Naive B cell (primary cell): ENCODE measurements at regions not wholly inside any gene's neighbourhood (a gene's known extent, or its start where the extent isn't known, plus 50 kb on each side); places are given as distances from the start of the nearest gene placed in this dataset.
"Not testable (repeated sequence)": the region's sequence is repeated elsewhere in the genome, so short reads cannot be mapped to it uniquely, and the experiment has no call there.

Experiments
- ATAC-seq, 2 donors: fragments of 150-1000 bp; cut with Tn5 transposase; 2 replicates each; pipeline ENCODE4 v1.10.0; 2021; ENCODE audit warnings: low read depth in 2 of 2, mild to moderate bottlenecking in 2 of 2, moderate library complexity in 2 of 2
- DNase-seq: peaks from one replicate; pipeline ENCODE4 v3.0.0; 2022
- H3K27ac Mint-ChIP-seq, 6 donors: one replicate each; pipeline ENCODE4 v1.8.0; 2020 to 2022; ENCODE audit warnings: mild to moderate bottlenecking in 6 of 6, mixed read lengths in 6 of 6, moderate library complexity in 5 of 6, inconsistent platforms in 2 of 6
- H3K27me3 Mint-ChIP-seq, 3 donors: one replicate each; pipeline ENCODE4 v1.8.0; 2021 to 2022; ENCODE audit warnings: mixed read lengths in 3 of 3, mild to moderate bottlenecking in 1 of 3
- H3K36me3 Mint-ChIP-seq, 2 donors: one replicate each; pipeline ENCODE4 v1.8.0; 2020 to 2022; ENCODE audit warnings: mixed read lengths in 2 of 2, inconsistent platforms in 1 of 2, mild to moderate bottlenecking in 1 of 2
- H3K4me1 Mint-ChIP-seq, 3 donors: one replicate each; pipeline ENCODE4 v1.8.0; 2020 to 2022; ENCODE audit warnings: mixed read lengths in 3 of 3, inconsistent platforms in 1 of 3, mild to moderate bottlenecking in 1 of 3, moderate library complexity in 1 of 3
- H3K4me3 Mint-ChIP-seq, 8 donors: one replicate each; pipeline ENCODE4 v1.8.0; 2020 to 2022; ENCODE audit warnings: mild to moderate bottlenecking in 8 of 8, mixed read lengths in 8 of 8, moderate library complexity in 8 of 8, inconsistent platforms in 2 of 8
- H3K9me3 Mint-ChIP-seq, 7 donors: one replicate each; pipeline ENCODE4 v1.8.0; 2020 to 2022; ENCODE audit warnings: mixed read lengths in 7 of 7, mild to moderate bottlenecking in 5 of 7, inconsistent platforms in 2 of 7, moderate library complexity in 1 of 7

DNA sequence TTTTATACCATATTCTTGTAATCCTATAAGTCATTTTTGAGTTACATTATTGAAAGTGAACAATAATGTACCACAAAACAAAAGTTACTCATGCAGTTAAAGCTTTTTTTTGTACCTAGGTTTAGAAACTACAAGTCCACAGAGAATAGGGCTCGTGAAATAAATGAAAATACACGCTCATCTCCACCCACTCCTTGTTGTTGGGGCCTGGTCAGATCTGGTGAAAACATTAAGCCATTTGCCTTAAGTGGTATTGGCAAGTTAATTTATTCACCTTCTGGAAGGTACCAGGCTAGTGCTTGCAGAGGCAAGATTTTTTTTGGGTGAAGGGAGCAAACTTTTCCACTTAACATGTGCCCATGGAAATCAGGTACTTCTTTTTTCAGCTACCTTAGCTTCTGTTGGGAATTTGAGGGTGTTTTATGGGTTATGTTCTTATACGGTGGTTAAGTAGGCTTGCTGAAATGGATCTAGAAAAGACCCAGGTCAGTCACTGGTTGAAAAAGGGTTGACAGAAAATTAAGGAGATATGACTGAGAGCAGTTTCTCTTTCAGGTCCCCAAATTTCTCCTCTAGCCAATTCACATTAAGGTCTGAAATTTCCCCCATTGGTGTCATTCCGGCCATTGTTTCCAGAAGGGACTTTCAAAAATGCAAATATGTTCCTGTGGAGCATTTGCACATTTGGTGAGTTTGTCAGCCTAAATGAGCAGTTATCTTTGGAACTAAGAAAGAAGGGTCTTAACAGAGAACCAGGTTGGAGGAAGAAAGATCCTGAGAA lies 143.3 kb downstream of the KCNRG start:
- Mint-ChIP-seq H3K27me3 (no peaks in the 10 kb centered on the region), H3K27ac (peak overlapping the region in 3 of 6 donors; percentile 23 to 34 (median 33)), H3K4me1 (peaks cover 12 to 13% (median 12%) of the 10 kb centered on the region in 3 donors), H3K4me3 (peak overlapping the region in 3 of 8 donors; percentile 5 to 43 (median 8)), H3K9me3 (peaks cover 0 to 4% (median 0%) of the 10 kb centered on the region in 7 donors), H3K36me3 (no peaks in the 10 kb centered on the region)
- DNase-seq (no peak), ATAC-seq (peak; percentile 48 to 65)

GRCh38 chr13:50159607-50160006 lies 144.4 kb downstream of the KCNRG start:
- Mint-ChIP-seq H3K27me3 (no peaks in the 10 kb centered on the region), H3K27ac (peak overlapping the region in 1 of 6 donors; percentile 23), H3K4me3 (peak overlapping the region in 1 of 8 donors; percentile 36), H3K4me1 (peaks cover 8 to 13% (median 10%) of the 10 kb centered on the region in 3 donors), H3K36me3 (no peaks in the 10 kb centered on the region), H3K9me3 (peaks cover 0 to 4% (median 0%) of the 10 kb centered on the region in 7 donors)
- no peak for ATAC-seq
- DNase-seq: no peak

DNA sequence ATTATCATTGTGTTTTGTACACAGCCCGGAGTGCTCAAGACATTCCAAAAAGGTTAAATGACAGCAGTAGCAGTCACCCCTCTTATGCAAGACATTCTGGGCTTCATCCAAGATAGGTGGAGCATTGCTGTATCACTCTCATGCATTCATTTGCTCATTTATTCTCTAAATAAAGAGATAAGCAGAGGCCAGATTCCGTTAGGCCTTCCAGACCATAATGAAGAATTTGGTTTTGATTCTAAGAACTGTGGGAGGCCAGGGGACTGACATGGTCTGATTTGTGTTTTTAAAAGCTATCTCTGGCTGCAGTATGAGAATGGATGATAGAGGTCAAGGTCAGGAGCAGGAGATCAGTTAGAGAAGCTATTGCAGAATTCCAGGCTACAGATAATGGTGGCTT lies 145.8 kb downstream of the KCNRG start:
- no peak overlapping the region for H3K27ac Mint-ChIP-seq
- peaks cover 0 to 4% (median 0%) of the 10 kb centered on the region in 7 donors for H3K9me3 Mint-ChIP-seq
- H3K4me1 Mint-ChIP-seq: peaks cover 8 to 13% (median 10%) of the 10 kb centered on the region in 3 donors
- H3K27me3 Mint-ChIP-seq: no peaks in the 10 kb centered on the region
- DNase-seq (no peak), ATAC-seq (no peak)
- no peak overlapping the region for H3K4me3 Mint-ChIP-seq
- no peaks in the 10 kb centered on the region for H3K36me3 Mint-ChIP-seq

DNA sequence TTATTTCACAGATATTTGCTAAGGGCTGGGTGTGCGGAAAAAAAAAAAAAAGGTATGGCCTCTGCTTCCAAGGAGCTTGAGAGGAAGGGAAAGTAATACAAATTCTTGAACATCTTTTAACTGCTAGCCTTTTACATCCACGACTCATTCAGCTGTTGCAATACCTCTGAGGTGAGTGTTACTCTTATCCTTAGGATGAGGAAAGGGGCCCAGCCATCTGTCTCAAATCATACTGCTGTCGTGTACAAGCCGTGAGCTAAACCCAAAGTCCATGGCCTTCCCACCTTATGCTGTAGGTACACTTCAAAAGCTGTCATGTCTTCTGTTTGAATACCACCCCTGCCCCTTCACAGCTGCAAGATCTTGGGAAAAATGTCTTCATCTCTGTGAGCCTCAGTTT lies 146.8 kb downstream of the KCNRG start:
- Mint-ChIP-seq H3K36me3 (no peaks in the 10 kb centered on the region), H3K4me3 (no peak overlapping the region), H3K4me1 (peaks cover 8 to 13% (median 10%) of the 10 kb centered on the region in 3 donors), H3K27ac (no peak overlapping the region), H3K27me3 (no peaks in the 10 kb centered on the region), H3K9me3 (peaks cover 0 to 4% (median 0%) of the 10 kb centered on the region in 7 donors)
- DNase-seq (no peak), ATAC-seq (no peak)

GRCh38 chr13:50162567-50162966 lies 147.3 kb downstream of the KCNRG start:
- Mint-ChIP-seq H3K27me3 (no peaks in the 10 kb centered on the region), H3K4me1 (peaks cover 8 to 13% (median 10%) of the 10 kb centered on the region in 3 donors), H3K9me3 (peaks cover 0 to 4% (median 0%) of the 10 kb centered on the region in 7 donors), H3K36me3 (no peaks in the 10 kb centered on the region), H3K27ac (no peak overlapping the region), H3K4me3 (no peak overlapping the region)
- DNase-seq (no peak), ATAC-seq (no peak)

DNA sequence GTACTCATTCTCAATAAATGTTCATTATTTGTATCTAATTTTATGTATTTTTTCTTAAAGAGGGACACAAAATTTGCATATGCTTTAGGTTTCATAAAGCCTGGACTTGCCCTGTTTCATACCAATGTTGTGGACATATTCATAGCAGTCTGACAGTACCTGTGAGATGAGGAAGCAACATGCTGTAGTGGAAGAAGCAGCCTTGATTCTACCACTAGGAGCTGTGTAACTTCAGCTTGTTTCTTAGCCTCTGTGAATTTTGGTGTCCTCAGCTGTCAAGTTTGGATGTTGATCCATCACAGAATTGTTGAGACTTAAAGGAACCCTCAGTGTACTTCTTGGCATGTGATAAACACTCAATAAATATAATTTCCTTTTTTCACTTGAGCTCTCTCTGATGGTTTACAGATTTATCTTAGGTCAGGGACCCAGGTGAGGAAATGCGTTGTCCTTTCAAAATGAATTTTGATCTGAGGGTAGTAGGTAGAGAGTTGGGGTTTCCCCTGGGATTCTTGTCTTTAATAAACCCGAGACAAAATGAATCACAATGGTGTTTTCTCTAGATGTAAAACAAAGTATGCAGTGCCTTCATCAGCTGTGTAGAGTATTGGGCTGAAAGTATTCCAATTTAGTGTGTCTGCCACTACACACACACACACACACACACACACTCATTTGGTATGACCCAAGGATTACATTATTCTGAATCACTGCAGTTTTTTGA lies 152.1 kb downstream of the KCNRG start:
- Mint-ChIP-seq H3K9me3 (no peaks in the 10 kb centered on the region), H3K4me1 (no peaks in the 10 kb centered on the region), H3K27me3 (no peaks in the 10 kb centered on the region), H3K4me3 (no peak overlapping the region), H3K36me3 (no peaks in the 10 kb centered on the region), H3K27ac (no peak overlapping the region)
- ATAC-seq: peak in 1 of 2 donors; percentile 21
- no peak for DNase-seq

DNA sequence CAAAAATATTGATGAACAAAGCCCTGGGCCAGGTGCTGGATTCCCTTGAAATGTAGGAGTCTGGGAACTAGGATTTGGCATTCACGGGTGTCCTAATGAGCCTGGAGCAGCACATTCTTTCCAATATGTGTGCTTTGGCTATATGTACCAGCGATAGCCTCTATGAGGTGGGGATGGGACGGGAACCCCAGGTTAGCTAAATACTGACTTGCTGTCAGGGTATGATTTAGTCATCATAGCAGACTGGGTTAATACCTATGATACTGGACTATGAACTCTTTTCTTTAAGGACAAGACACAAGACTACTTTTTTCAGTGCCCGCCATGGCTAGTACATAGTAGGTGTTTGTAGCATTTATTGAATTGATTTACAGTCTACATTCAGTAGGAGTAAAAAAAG lies 152.7 kb downstream of the KCNRG start:
- Mint-ChIP-seq H3K4me1 (no peaks in the 10 kb centered on the region), H3K9me3 (no peaks in the 10 kb centered on the region), H3K27me3 (no peaks in the 10 kb centered on the region), H3K27ac (no peak overlapping the region), H3K36me3 (no peaks in the 10 kb centered on the region), H3K4me3 (peak overlapping the region in 1 of 8 donors; percentile 33)
- no peak for ATAC-seq
- DNase-seq: no peak

GRCh38 chr13:50168786-50169185 lies 153.5 kb downstream of the KCNRG start:
- Mint-ChIP-seq H3K4me1 (no peaks in the 10 kb centered on the region), H3K4me3 (no peak overlapping the region), H3K9me3 (no peaks in the 10 kb centered on the region), H3K27me3 (no peaks in the 10 kb centered on the region), H3K27ac (no peak overlapping the region), H3K36me3 (no peaks in the 10 kb centered on the region)
- DNase-seq (no peak), ATAC-seq (no peak)

DNA sequence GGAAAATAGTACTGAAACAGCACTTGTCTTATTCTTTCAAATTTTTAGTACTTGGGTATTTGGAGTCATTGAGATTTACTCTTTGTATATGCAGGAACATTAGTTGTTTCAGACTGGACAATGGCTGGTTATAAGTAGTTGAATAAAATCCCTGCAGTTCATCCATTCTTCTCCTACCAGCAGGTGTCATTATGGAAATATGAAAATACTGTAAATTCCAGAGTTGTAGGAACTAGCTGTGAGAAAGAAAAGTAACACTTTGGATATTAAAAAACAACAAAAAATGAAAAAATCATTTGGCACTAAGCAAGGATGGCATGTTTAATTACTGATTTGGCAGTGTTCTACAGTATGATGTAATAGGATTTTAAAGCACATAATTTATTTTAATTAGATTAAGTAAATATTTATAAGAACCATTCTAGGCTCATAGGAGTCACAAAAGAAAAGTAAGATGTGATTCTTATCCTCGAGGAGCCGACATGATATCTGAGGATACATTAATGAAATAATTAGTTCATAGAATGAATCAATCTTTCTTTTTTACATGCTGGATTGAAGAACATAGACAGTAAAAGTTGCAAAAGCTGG lies 155.3 kb downstream of the KCNRG start:
- peaks cover 0 to 3% (median 0%) of the 10 kb centered on the region in 7 donors for H3K9me3 Mint-ChIP-seq
- H3K4me1 Mint-ChIP-seq: no peaks in the 10 kb centered on the region
- ATAC-seq (no peak), DNase-seq (no peak)
- no peaks in the 10 kb centered on the region for H3K27me3 Mint-ChIP-seq
- H3K36me3 Mint-ChIP-seq: no peaks in the 10 kb centered on the region
- no peak overlapping the region for H3K4me3 Mint-ChIP-seq
- H3K27ac Mint-ChIP-seq: no peak overlapping the region

DNA sequence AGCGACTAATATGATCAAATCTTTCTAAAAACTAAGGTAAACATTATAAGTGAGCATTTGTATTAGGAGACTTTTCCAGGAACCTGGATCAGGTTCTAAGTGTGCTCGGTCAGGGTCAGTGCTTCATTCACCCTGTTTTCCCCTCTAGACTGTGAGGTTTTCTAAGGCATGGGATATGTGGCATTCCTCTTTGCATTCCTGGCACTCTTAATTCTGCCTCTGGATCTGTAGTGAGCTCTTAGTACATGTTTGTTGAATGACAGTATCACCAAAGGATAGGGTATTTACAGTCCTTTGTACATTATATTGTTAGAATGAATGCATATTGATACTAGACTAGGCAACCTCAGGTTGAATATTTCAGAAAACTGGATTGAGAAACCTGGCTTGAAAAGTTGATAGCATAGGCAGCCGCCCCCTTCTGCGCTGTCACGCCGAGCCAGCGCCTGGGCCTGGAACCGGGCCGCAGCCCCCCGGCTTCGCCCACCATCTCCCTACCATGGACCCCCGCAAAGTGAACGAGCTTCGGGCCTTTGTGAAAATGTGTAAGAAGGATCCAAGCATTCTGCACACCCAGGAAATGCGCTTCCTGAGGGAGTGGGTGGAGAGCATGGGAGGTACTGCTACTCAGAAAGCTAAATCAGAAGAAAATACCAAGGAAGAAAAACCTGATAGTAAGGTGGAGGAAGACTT lies 156.5 kb downstream of the KCNRG start:
- Mint-ChIP-seq H3K4me1 (peaks cover 0 to under 1% (median 0%) of the 10 kb centered on the region in 3 donors), H3K27me3 (no peaks in the 10 kb centered on the region), H3K4me3 (no peak overlapping the region), H3K27ac (no peak overlapping the region), H3K36me3 (no peaks in the 10 kb centered on the region), H3K9me3 (peaks cover 0 to 3% (median 0%) of the 10 kb centered on the region in 7 donors)
- ATAC-seq (no peak), DNase-seq (no peak)

DNA sequence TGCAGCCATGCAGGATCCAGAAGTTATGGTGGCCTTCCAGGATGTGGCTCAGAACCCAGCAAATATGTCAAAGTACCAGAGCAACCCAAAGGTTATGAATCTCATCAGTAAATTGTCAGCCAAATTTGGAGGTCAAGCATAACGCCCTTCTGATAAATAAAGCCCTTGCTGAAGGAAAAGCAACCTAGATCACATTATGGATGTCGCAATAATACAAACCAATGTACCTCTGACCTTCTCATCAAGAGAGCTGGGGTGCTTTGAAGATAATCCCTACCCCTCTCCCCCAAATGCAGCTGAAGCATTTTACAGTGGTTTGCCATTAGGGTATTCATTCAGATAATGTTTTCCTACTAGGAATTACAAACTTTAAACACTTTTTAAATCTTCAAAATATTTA lies 157.8 kb downstream of the KCNRG start:
- not testable (repeated sequence) for H3K4me1 Mint-ChIP-seq, H3K9me3 Mint-ChIP-seq, H3K27me3 Mint-ChIP-seq, DNase-seq, ATAC-seq, H3K27ac Mint-ChIP-seq, H3K36me3 Mint-ChIP-seq
- peak overlapping the region in 1 of 8 donors; percentile 38 for H3K4me3 Mint-ChIP-seq

GRCh38 chr13:50174630-50175029 lies 159.4 kb downstream of the KCNRG start:
- no peak for DNase-seq
- Mint-ChIP-seq H3K27ac (no peak overlapping the region), H3K4me1 (peaks cover 0 to 4% (median 0%) of the 10 kb centered on the region in 3 donors), H3K36me3 (no peaks in the 10 kb centered on the region), H3K27me3 (no peaks in the 10 kb centered on the region), H3K4me3 (no peak overlapping the region), H3K9me3 (peaks cover 0 to 3% (median 0%) of the 10 kb centered on the region in 7 donors)
- no peak for ATAC-seq

DNA sequence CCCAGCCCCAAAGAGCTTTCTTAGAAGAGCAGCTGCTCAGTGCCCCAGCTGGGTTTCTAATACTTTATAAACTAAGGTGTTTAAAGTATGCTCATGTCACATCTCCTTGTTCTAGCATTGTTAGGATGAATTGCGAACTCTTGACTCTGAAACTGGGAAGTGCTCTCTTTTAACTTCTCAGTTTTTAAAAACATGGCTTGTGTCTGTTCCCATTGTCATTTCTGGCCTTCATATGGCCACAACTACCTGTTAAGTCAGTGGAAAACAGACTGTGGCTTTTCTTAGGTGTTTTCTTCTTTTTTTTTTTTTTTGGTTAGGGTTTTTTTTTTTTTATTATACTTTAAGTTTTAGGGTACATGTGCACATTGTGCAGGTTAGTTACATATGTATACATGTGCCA lies 164.7 kb downstream of the KCNRG start:
- DNase-seq (no peak), ATAC-seq (no peak)
- Mint-ChIP-seq H3K4me1 (peaks cover 0 to 4% (median 0%) of the 10 kb centered on the region in 3 donors), H3K27me3 (no peaks in the 10 kb centered on the region), H3K9me3 (peaks cover 0 to 3% (median 0%) of the 10 kb centered on the region in 7 donors), H3K4me3 (no peak overlapping the region), H3K27ac (no peak overlapping the region), H3K36me3 (no peaks in the 10 kb centered on the region)
